ENCODE measurements at regions not wholly inside any gene's neighbourhood (a gene's known extent, or its start where the extent isn't known, plus 50 kb on each side); places are given as distances from the start of the nearest gene placed in this dataset.

DNA sequence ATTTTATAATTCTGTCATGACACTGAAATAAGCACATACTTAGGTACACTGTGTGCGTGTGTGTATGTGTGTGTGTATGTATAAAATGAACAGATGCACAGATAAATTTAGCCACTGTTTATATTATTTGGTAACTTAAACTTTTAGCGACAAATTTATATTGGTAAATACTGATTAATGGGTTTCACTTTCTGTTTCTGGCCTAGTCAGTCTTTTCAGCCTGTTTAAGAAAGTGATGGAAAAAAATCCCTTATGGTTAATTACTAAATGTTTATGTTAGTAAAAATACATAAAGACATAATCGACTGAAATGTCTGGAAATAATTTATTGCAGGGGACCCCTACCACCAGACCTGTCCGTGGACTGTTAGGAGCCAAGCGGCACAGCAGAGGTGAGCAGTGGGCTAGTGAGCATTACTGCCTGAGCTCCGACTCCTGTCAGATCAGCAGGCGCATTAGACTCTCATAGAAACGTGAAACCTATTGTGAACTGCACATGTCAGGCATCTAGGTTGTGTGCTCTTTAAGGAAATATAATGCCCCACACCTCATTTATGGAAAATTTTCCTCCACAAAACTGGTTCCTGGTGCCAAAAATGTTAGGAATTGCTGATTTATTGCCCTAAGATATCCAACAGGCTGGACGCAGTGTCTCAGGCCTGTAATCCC lies 717.4 kb downstream of the SI start:
- Histone ChIP-seq H3K79me2 (ENCODE audit: insufficient read depth, low read length) (no peaks in the 10 kb centered on the region), H2BK15ac (ENCODE audit: low read depth, low read length) (no peak overlapping the region), H3K4ac (ENCODE audit: low read depth, low read length) (no peak overlapping the region), H3K23me2 (ENCODE audit: insufficient read length, low read depth, low read length, poor library complexity, severe bottlenecking) (no peaks in the 10 kb centered on the region), H3K4me2 (ENCODE audit: insufficient read depth, insufficient read length, low read length) (no peak overlapping the region), H3K9ac (ENCODE audit: extremely low read depth, insufficient read length, low read length) (no peak overlapping the region), H4K20me1 (ENCODE audit: control insufficient read depth, insufficient read depth, insufficient read length) (no peaks in the 10 kb centered on the region), H2AK5ac (ENCODE audit: insufficient read length, low read length) (no peak overlapping the region), H3K23ac (ENCODE audit: insufficient read length, low read depth, low read length) (no peak overlapping the region), H3K79me1 (ENCODE audit: insufficient read depth, low read depth, low read length, poor library complexity, severe bottlenecking) (no peaks in the 10 kb centered on the region), H3K18ac (ENCODE audit: insufficient read length, low read depth, low read length) (no peak overlapping the region), H2BK12ac (ENCODE audit: insufficient read length, low read depth, low read length) (no peak overlapping the region), H2BK5ac (ENCODE audit: insufficient read length, low read length) (no peak overlapping the region), H2AFZ (ENCODE audit: low read length) (no peak overlapping the region), H3K27ac (ENCODE audit: insufficient read length, low read depth, low read length) (no peak overlapping the region), H4K8ac (replicated peaks; ENCODE audit: insufficient read length, low read depth, low read length) (no peak overlapping the region), H2BK20ac (ENCODE audit: low read depth, low read length, poor library complexity, severe bottlenecking) (no peak overlapping the region), H3K4me1 (ENCODE audit: insufficient read depth, low read length) (no peaks in the 10 kb centered on the region), H2BK120ac (ENCODE audit: low read depth, low read length, poor library complexity, severe bottlenecking) (no peak overlapping the region), H4K91ac (ENCODE audit: insufficient read length, low read depth, low read length) (no peak overlapping the region), H4K5ac (ENCODE audit: insufficient read length, low read depth, low read length) (no peak overlapping the region), H3K27me3 (ENCODE audit: insufficient read depth, low read length) (no peaks in the 10 kb centered on the region), H3K56ac (ENCODE audit: insufficient read length, low read depth, low read length) (no peak overlapping the region), H3K14ac (ENCODE audit: insufficient read depth, low read length) (no peak overlapping the region), H3K9me3 (ENCODE audit: control insufficient read depth, low read depth, low read length) (no peaks in the 10 kb centered on the region), H3T11ph (ENCODE audit: low read length) (no peak overlapping the region)
- no peaks in the 10 kb centered on the region for H3K36me3 Mint-ChIP-seq (ENCODE audit: insufficient read depth in 1 of 3, low read depth in 3 of 3)
- DNase-seq, result no peak
- no peaks in the 10 kb centered on the region for H3K27me3 Mint-ChIP-seq (ENCODE audit: low read depth)
- peaks cover 3 to 6% of the 10 kb centered on the region in 2 experiments for H3K4me1 Mint-ChIP-seq
- TF ChIP-seq, protein P1, sequence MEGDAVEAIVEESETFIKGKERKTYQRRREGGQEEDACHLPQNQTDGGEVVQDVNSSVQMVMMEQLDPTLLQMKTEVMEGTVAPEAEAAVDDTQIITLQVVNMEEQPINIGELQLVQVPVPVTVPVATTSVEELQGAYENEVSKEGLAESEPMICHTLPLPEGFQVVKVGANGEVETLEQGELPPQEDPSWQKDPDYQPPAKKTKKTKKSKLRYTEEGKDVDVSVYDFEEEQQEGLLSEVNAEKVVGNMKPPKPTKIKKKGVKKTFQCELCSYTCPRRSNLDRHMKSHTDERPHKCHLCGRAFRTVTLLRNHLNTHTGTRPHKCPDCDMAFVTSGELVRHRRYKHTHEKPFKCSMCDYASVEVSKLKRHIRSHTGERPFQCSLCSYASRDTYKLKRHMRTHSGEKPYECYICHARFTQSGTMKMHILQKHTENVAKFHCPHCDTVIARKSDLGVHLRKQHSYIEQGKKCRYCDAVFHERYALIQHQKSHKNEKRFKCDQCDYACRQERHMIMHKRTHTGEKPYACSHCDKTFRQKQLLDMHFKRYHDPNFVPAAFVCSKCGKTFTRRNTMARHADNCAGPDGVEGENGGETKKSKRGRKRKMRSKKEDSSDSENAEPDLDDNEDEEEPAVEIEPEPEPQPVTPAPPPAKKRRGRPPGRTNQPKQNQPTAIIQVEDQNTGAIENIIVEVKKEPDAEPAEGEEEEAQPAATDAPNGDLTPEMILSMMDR (conservative IDR thresholded peaks at IDR 0.05), result no peak
- WGBS (ENCODE audit: extremely low coverage, insufficient read length, low lambda C conversion rate), result no CpG with 5 or more reads among the region's 9 CpGs
- H3K9me3 Mint-ChIP-seq, result no peaks in the 10 kb centered on the region
- no peak overlapping the region; a peak in 1 of 7 replicates for H3K27ac Mint-ChIP-seq
- H3K4me3 Mint-ChIP-seq, result no peak overlapping the region
